MCF 10A (cell line): ENCODE measurements at regions not wholly inside any gene's neighbourhood (a gene's known extent, or its start where the extent isn't known, plus 50 kb on each side); places are given as distances from the start of the nearest gene placed in this dataset.
A peak's percentile ranks its signal among the peaks of the same experiment; 100 is the strongest.
"Not testable (repeated sequence)": the region's sequence is repeated elsewhere in the genome, so short reads cannot be mapped to it uniquely, and the experiment has no call there.

Experiments used
- BruUV-seq: library from RNA; stranded (reverse); fragments of 400-500 nt; replicated peaks from 2 replicates; lab custom pipeline; 2021; lab: Mats Ljungman, UMichigan
- CTCF ChIA-PET: fragments of 300-600 bp; sonication (Branson Sonifier 250); formaldehyde crosslinking; extraction: SDS; loops from one replicate; lab custom pipeline; 2021; ENCODE audit warnings: antibody characterized with exemption, inconsistent platforms; lab: Yijun Ruan, JAX
- POLR2A ChIA-PET: fragments of 300-600, 350-650 bp; sonication (Branson Sonifier 250); formaldehyde crosslinking; extraction: SDS; loops from one replicate; lab custom pipeline; 2020; ENCODE audit warnings: antibody characterized with exemption, inconsistent platforms; lab: Yijun Ruan, JAX
- DNase-seq: peaks from one replicate; pipeline ENCODE4 v3.0.0-alpha.2; 2018; ENCODE audit not compliant: unreplicated experiment
- H3K27ac Mint-ChIP-seq: one replicate; pipeline ENCODE4 v1.8.0; 2022; ENCODE audit warnings: mild to moderate bottlenecking, low read depth, mixed read lengths; ENCODE audit not compliant: unreplicated experiment
- H3K27me3 Mint-ChIP-seq: one replicate; pipeline ENCODE4 v1.8.0; 2022; ENCODE audit warnings: mixed read lengths; ENCODE audit not compliant: insufficient read depth, unreplicated experiment
- H3K36me3 Mint-ChIP-seq: one replicate; pipeline ENCODE4 v1.8.0; 2022; ENCODE audit warnings: mild to moderate bottlenecking, moderate library complexity, mixed read lengths; ENCODE audit not compliant: insufficient read depth, unreplicated experiment
- H3K4me1 Mint-ChIP-seq: one replicate; pipeline ENCODE4 v1.8.0; 2022; ENCODE audit warnings: mixed read lengths; ENCODE audit not compliant: insufficient read depth, unreplicated experiment
- H3K4me3 Mint-ChIP-seq: one replicate; pipeline ENCODE4 v1.8.0; 2022; ENCODE audit warnings: mild to moderate bottlenecking, moderate library complexity, mixed read lengths; ENCODE audit not compliant: unreplicated experiment
- H3K9me3 Mint-ChIP-seq: one replicate; pipeline ENCODE4 v1.8.0; 2022; ENCODE audit warnings: mixed read lengths; ENCODE audit not compliant: unreplicated experiment
- intact Hi-C: fragments of 100-400 bp; cut with micrococcal nuclease; formaldehyde crosslinking; loops from 2 replicates; pipeline ENCODE4 v1.14.1; 2022
- TF ChIP-seq, protein P1 (sequence below): fragments of 200-600 bp; IDR thresholded peaks from one replicate; pipeline ENCODE4 v1.8.0; 2022; ENCODE audit warnings: antibody characterized with exemption, mild to moderate bottlenecking; ENCODE audit not compliant: unreplicated experiment

DNA sequence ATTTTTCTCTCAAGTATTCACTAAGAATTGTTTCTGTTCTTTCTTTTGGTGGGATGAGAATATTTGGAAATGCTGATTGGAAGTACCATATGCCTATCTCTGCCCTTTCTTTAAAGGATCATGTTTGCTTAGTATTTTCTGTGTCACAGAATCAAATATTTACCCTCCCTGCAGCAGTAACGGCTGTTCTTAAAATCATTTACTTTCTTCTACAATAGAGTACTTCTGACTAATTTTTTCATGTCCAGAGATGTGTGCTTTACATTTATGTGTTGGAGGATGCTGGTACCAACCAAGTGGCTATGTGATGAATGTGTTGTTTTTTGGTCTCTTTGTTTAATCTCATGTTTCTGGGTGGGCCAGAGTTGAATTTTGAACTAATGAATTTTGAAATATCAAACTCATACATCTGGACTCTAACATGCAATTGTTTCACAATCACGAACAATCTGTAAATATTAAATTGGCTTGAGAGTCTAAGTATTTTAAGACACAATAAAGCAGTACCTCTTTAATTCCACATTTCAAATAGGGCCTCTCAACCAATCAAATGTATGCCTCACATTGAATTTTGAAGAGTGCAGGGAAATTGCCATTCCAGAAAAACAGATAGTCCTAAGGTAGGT, 59.4 kb upstream of the ARSJ start:
- CTCF ChIA-PET = no interaction called here
- no TSS peak for BruUV-seq
- no peak for DNase-seq
- Mint-ChIP-seq H3K36me3 (no peaks in the 10 kb centered on the region), H3K4me1 (peaks cover 13% of the 10 kb centered on the region), H3K27me3 (no peaks in the 10 kb centered on the region), H3K4me3 (no peak overlapping the region), H3K27ac (no peak overlapping the region), H3K9me3 (no peaks in the 10 kb centered on the region)
- intact Hi-C loops = no loop called here
- TF ChIP-seq, protein P1, sequence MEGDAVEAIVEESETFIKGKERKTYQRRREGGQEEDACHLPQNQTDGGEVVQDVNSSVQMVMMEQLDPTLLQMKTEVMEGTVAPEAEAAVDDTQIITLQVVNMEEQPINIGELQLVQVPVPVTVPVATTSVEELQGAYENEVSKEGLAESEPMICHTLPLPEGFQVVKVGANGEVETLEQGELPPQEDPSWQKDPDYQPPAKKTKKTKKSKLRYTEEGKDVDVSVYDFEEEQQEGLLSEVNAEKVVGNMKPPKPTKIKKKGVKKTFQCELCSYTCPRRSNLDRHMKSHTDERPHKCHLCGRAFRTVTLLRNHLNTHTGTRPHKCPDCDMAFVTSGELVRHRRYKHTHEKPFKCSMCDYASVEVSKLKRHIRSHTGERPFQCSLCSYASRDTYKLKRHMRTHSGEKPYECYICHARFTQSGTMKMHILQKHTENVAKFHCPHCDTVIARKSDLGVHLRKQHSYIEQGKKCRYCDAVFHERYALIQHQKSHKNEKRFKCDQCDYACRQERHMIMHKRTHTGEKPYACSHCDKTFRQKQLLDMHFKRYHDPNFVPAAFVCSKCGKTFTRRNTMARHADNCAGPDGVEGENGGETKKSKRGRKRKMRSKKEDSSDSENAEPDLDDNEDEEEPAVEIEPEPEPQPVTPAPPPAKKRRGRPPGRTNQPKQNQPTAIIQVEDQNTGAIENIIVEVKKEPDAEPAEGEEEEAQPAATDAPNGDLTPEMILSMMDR = no peak
- POLR2A ChIA-PET = interaction anchor here (0.6 to 0.7 kb wide), 2 partner anchors 15 to 22 kb away, joined by 3 read pairs; no protein-coding TSS in a partner anchor

DNA sequence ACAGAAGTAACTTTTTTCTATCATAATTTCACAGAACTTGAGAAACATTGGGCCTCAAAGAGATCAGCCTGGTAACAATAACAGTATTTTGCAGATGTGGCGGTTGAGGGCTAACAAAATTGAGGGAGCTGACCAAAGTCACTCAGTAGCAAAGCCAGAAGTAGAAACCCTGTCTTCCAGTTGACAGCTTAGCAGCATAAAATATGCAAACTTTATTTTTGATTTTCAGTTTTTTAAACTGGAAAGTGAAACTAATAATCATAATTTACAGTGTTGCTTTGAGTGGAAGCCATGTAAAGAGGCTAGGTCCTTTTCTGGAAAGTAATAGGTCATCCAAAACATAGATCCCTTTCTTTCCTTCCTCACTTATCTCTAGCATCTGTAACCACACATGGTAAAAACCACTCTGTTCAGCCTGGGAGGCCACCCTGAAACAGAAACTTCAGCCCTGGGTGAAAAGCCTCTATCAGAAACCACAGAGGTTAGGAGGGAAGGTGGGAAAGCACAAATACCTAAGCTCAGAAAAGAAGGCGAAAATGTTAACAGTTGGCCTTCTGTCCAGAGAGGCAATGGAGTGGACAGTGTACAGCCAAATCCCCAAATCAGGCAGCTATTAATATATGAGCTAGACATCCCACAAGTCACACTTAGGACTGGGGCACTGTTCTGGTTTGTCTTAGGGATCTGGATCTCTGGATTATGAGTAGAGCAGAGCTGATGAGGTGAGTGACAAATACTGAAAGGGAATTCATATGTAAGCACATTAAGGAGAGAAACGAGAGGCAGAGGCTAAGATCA, 61.1 kb upstream of the ARSJ start:
- Mint-ChIP-seq H3K4me1 (peaks cover 13% of the 10 kb centered on the region), H3K9me3 (peaks cover 4% of the 10 kb centered on the region), H3K36me3 (peaks cover 3% of the 10 kb centered on the region), H3K27me3 (no peaks in the 10 kb centered on the region), H3K4me3 (no peak overlapping the region), H3K27ac (no peak overlapping the region)
- BruUV-seq = no TSS peak
- POLR2A ChIA-PET = interaction anchor here (0.6 to 1.0 kb wide), 2 partner anchors 95 to 569 kb away, joined by 3 read pairs; no protein-coding TSS in a partner anchor
- CTCF ChIA-PET = interaction anchor here (0.7 kb wide), 1 partner anchor 302 kb away, joined by 3 read pairs; no protein-coding TSS in a partner anchor
- no peak for DNase-seq
- TF ChIP-seq, protein P1 = no peak
- intact Hi-C loops = no loop called here

DNA sequence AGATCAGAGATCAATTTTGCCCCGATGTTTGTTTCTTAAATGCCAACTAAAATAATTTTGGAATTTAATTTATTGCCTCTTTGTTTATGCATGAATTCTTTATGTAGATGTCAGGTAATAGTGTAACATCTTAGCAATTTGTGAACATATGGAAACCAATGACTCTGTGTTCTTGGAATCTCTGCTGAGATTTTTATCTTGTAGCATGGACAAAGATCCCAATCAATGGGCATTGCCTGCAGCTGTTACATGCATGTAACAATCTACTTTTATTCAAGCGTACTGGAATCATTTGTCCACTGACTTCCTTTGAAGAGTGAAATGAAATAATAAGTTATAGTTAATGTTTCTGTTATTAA, 61.6 kb upstream of the ARSJ start:
- Mint-ChIP-seq H3K9me3 (peaks cover 6% of the 10 kb centered on the region), H3K36me3 (peaks cover 7% of the 10 kb centered on the region), H3K27ac (no peak overlapping the region), H3K4me1 (peaks cover 13% of the 10 kb centered on the region), H3K27me3 (no peaks in the 10 kb centered on the region), H3K4me3 (no peak overlapping the region)
- intact Hi-C loops = no loop called here
- TF ChIP-seq, protein P1 = no peak
- DNase-seq = no peak
- BruUV-seq = no TSS peak
- ChIA-PET CTCF (no interaction called here), POLR2A (interaction anchor here (1.0 kb wide), 1 partner anchor 95 kb away, joined by 3 read pairs; no protein-coding TSS in a partner anchor)

DNA sequence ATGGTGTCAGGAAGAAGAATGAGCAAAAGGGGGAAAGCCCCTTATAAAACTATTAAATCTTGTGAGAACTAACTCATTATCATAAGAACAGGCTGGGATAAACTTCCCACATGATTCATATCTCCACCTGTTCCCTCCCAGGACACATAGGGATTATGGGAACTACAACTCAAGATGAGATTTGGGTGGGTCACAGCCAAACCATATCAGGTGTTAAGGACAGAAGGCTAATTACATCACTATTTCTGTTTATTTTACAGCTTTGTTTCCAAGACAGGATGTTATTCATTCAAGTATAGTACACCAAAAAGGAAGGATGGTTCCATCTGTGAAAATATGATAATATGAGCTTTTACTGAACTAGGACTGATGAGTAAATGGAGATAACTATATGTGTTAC, 63.7 kb upstream of the ARSJ start:
- Mint-ChIP-seq H3K27me3 (no peaks in the 10 kb centered on the region), H3K4me3 (no peak overlapping the region), H3K27ac (no peak overlapping the region), H3K9me3 (peaks cover 6% of the 10 kb centered on the region), H3K36me3 (peaks cover 7% of the 10 kb centered on the region), H3K4me1 (peaks cover 13% of the 10 kb centered on the region)
- peak; percentile 10 for DNase-seq
- TF ChIP-seq, protein P1 = no peak
- no TSS peak for BruUV-seq
- ChIA-PET POLR2A (no interaction called here), CTCF (no interaction called here)
- intact Hi-C loops = no loop called here

DNA sequence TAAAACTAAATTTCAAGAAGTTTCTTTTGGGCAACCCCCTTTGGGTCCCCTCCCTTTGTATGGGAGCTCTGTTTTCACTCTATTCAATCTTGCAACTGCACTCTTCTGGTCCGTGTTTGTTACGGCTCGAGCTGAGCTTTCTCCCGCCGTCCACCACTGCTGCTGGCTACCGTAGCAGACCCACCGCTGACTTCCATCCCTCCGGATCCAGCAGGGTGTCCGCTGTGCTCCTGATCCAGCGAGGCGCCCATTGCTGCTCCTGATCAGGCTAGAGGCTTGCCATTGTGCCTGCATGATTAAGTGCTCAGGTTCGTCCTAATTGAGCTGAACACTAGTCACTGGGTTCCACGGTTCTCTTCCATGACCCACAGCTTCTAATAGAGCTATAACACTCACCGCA, 64.9 kb upstream of the ARSJ start:
- H3K4me3 Mint-ChIP-seq, DNase-seq, BruUV-seq, H3K27ac Mint-ChIP-seq, H3K36me3 Mint-ChIP-seq, intact Hi-C loops, H3K9me3 Mint-ChIP-seq, H3K27me3 Mint-ChIP-seq: not testable (repeated sequence)
- peaks cover 13% of the 10 kb centered on the region for H3K4me1 Mint-ChIP-seq
- POLR2A ChIA-PET = interaction anchor here (0.6 kb wide), 1 partner anchor 27 kb away, joined by 3 read pairs; no protein-coding TSS in a partner anchor
- CTCF ChIA-PET = interaction anchor here (0.6 kb wide), 1 partner anchor 19 kb away, joined by 5 read pairs; no protein-coding TSS in a partner anchor
